ENCODE measurements at regions not wholly inside any gene's neighbourhood (a gene's known extent, or its start where the extent isn't known, plus 50 kb on each side); places are given as distances from the start of the nearest gene placed in this dataset.

DNA sequence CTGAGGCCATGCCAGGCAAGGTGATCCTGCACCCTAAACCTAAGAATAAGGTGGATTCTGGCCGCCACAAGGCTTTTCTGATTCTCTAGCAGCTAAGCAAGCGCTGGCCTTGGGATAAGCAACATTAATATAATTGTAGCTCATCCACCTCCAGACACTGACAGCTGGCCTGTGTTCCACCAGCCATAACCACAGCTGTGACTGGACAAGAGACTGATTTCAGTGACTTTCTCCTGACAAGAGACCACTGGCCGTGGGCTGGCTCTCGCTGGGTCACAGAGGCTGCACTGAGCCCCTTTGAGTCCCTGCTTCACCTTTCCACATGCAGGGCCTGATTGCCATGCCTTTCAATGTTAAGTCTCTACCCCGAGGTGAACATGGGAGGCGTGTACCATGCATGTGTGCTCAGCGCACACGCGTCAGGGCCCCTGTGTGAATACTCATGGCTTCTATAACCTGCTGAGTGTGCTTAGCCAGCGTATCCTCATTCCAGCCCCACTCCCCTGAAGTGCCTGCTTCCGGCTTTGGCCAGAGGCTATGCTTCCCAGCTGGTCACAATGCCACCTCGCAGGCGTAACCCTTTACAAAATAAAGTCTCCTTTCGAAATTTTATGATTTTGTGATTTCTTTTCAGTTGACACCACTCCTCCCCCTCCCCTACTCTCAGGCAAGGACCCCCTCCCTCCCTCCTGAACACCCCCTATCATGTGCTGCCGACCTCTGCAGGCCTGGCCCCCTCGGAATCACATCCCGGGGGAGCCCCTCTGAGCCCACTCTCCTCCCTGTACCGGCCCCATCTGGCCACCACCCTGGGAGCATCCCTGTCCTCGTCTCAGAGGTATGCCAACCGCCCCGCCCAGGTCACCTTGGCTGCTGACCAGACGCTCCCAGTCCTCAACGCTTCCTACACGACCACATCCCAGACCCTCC is 128.1 kb downstream of the CTTN start:
- Histone ChIP-seq H3K79me2 (ENCODE audit: insufficient read depth, low read length) (no peaks in the 10 kb centered on the region), H4K20me1 (ENCODE audit: insufficient read depth, low read length) (peaks cover 3% of the 10 kb centered on the region), H3K4me3 (ENCODE audit: insufficient read depth, low read length) (no peak overlapping the region), H3K27me3 (ENCODE audit: insufficient read depth, low read length) (peaks cover 25% of the 10 kb centered on the region), H3K4me1 (ENCODE audit: insufficient read depth, low read length) (no peaks in the 10 kb centered on the region), H3K36me3 (ENCODE audit: insufficient read depth, low read length) (no peaks in the 10 kb centered on the region), H2AFZ (ENCODE audit: low read length) (no peak overlapping the region), H3K9me3 (ENCODE audit: low read depth, low read length) (no peaks in the 10 kb centered on the region), H3K27ac (ENCODE audit: low read depth, low read length) (no peak overlapping the region), H3K4me2 (ENCODE audit: insufficient read depth, low read length) (no peak overlapping the region)
- DNase-seq (ENCODE audit: insufficient read length, low spot score, missing footprints) = peak; percentile 44
- TF ChIP-seq, protein P1, sequence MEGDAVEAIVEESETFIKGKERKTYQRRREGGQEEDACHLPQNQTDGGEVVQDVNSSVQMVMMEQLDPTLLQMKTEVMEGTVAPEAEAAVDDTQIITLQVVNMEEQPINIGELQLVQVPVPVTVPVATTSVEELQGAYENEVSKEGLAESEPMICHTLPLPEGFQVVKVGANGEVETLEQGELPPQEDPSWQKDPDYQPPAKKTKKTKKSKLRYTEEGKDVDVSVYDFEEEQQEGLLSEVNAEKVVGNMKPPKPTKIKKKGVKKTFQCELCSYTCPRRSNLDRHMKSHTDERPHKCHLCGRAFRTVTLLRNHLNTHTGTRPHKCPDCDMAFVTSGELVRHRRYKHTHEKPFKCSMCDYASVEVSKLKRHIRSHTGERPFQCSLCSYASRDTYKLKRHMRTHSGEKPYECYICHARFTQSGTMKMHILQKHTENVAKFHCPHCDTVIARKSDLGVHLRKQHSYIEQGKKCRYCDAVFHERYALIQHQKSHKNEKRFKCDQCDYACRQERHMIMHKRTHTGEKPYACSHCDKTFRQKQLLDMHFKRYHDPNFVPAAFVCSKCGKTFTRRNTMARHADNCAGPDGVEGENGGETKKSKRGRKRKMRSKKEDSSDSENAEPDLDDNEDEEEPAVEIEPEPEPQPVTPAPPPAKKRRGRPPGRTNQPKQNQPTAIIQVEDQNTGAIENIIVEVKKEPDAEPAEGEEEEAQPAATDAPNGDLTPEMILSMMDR (IDR thresholded peaks at IDR 0.05; ENCODE audit: extremely low read depth, low read depth, low read length) = no peak

GRCh38 chr11:70527046-70527395 is 128.7 kb downstream of the CTTN start:
- H3K4me3 ChIP-seq (ENCODE audit: insufficient read depth, low read length) = no peak overlapping the region
- H3K9me3 ChIP-seq (ENCODE audit: low read depth, low read length) = no peaks in the 10 kb centered on the region

GRCh38 chr11:70527429-70528045 is 129.2 kb downstream of the CTTN start:
- H3K79me2 ChIP-seq (ENCODE audit: insufficient read depth, low read length) = no peaks in the 10 kb centered on the region
- peaks cover 14% of the 10 kb centered on the region for H3K27me3 ChIP-seq (ENCODE audit: insufficient read depth, low read length)
- peak; percentile 19 for DNase-seq (ENCODE audit: insufficient read length, low spot score, missing footprints)
- no peak overlapping the region for H2AFZ ChIP-seq (ENCODE audit: low read length)
- H3K4me3 ChIP-seq (ENCODE audit: insufficient read depth, low read length) = no peak overlapping the region
- H3K27ac ChIP-seq (ENCODE audit: low read depth, low read length) = no peak overlapping the region
- peaks cover 3% of the 10 kb centered on the region for H4K20me1 ChIP-seq (ENCODE audit: insufficient read depth, low read length)
- no peaks in the 10 kb centered on the region for H3K4me1 ChIP-seq (ENCODE audit: insufficient read depth, low read length)
- H3K36me3 ChIP-seq (ENCODE audit: insufficient read depth, low read length) = no peaks in the 10 kb centered on the region
- no peak overlapping the region for H3K4me2 ChIP-seq (ENCODE audit: insufficient read depth, low read length)
- H3K9me3 ChIP-seq (ENCODE audit: low read depth, low read length) = no peaks in the 10 kb centered on the region
- TF ChIP-seq, protein P1 (IDR thresholded peaks at IDR 0.05; ENCODE audit: extremely low read depth, low read depth, low read length) = no peak

More at GRCh38 chr11:70527046-70527395, 128.7 kb downstream of the CTTN start:
- Histone ChIP-seq H3K4me1 (ENCODE audit: insufficient read depth, low read length) (no peaks in the 10 kb centered on the region), H4K20me1 (ENCODE audit: insufficient read depth, low read length) (peaks cover 3% of the 10 kb centered on the region), H3K27ac (ENCODE audit: low read depth, low read length) (no peak overlapping the region), H2AFZ (ENCODE audit: low read length) (no peak overlapping the region), H3K36me3 (ENCODE audit: insufficient read depth, low read length) (no peaks in the 10 kb centered on the region), H3K4me2 (ENCODE audit: insufficient read depth, low read length) (no peak overlapping the region), H3K79me2 (ENCODE audit: insufficient read depth, low read length) (no peaks in the 10 kb centered on the region), H3K27me3 (ENCODE audit: insufficient read depth, low read length) (peaks cover 19% of the 10 kb centered on the region)
- peak; percentile 87 for DNase-seq (ENCODE audit: insufficient read length, low spot score, missing footprints)
- TF ChIP-seq, protein P1 (IDR thresholded peaks at IDR 0.05; ENCODE audit: extremely low read depth, low read depth, low read length) = no peak

Measured in osteoblast (primary cell).